PFSK-1 (cell line): ENCODE measurements at regions not wholly inside any gene's neighbourhood (a gene's known extent, or its start where the extent isn't known, plus 50 kb on each side); places are given as distances from the start of the nearest gene placed in this dataset.

Experiments used
- POLR2AphosphoS5 ChIP-seq: IDR thresholded peaks from 2 replicates; pipeline ENCODE4 v1.6.1; 2012; ENCODE audit warnings: low read depth, mild to moderate bottlenecking, control low read depth, low read length, moderate library complexity
- REST ChIP-seq, 2 experiments: IDR thresholded peaks; 2 replicates each; pipeline versions ENCODE4 v1.6.1 to v1.8.0; 2011 to 2012; ENCODE audit warnings: low read depth in 2 of 2, low read length in 2 of 2, control low read depth in 1 of 2, inconsistent platforms in 1 of 2, mild to moderate bottlenecking in 1 of 2, moderate library complexity in 1 of 2; ENCODE audit not compliant: insufficient read depth in 1 of 2
- SIN3A ChIP-seq: IDR thresholded peaks from 2 replicates; pipeline ENCODE4 v1.6.1; 2012; ENCODE audit warnings: mild to moderate bottlenecking, low read length, moderate library complexity, borderline replicate concordance; ENCODE audit not compliant: insufficient read depth
- TAF1 ChIP-seq: IDR thresholded peaks from 2 replicates; pipeline ENCODE4 v1.6.1; 2012; ENCODE audit warnings: low read length, control low read depth, borderline replicate concordance; ENCODE audit not compliant: insufficient read depth

GRCh38 chr13:63190219-63190618, 1774.6 kb upstream of the PCDH20 start:
- TF ChIP-seq SIN3A (no peak), REST (IDR thresholded peaks at IDR 0.05; ENCODE audit: insufficient read depth in 1 of 2, low read depth in 2 of 2, low read length in 2 of 2) (no peak), TAF1 (no peak), POLR2AphosphoS5 (no peak)
